HG03460 (cell line): ENCODE measurements at regions not wholly inside any gene's neighbourhood (a gene's known extent, or its start where the extent isn't known, plus 50 kb on each side); places are given as distances from the start of the nearest gene placed in this dataset.

Source experiments
- ATAC-seq: cut with Tn5 transposase; IDR thresholded peaks from one replicate; pipeline ENCODE4 v1.9.1; 2021; ENCODE audit not compliant: unreplicated experiment

- no peak for ATAC-seq
These were observed 149.1 kb upstream of the WDR11 start for GRCh38 chr10:120702032-120702431.

GRCh38 chr10:120705309-120705708, 145.9 kb upstream of the WDR11 start:
- ATAC-seq, result no peak

GRCh38 chr10:120710076-120710475, 141.1 kb upstream of the WDR11 start:
- no peak for ATAC-seq

GRCh38 chr10:120711860-120712259, 139.3 kb upstream of the WDR11 start:
- no peak for ATAC-seq

GRCh38 chr10:120713573-120714205, 137.5 kb upstream of the WDR11 start:
- ATAC-seq, result no peak

- ATAC-seq, result no peak
These were observed 136.0 kb upstream of the WDR11 start for GRCh38 chr10:120715171-120715570.

- ATAC-seq, result no peak
These were observed 131.8 kb upstream of the WDR11 start for GRCh38 chr10:120719333-120719732.

- no peak for ATAC-seq
These were observed 124.2 kb upstream of the WDR11 start for GRCh38 chr10:120727001-120727400.

GRCh38 chr10:120729547-120729946, 121.6 kb upstream of the WDR11 start:
- ATAC-seq, result no peak

GRCh38 chr10:120732067-120732466, 119.1 kb upstream of the WDR11 start:
- no peak for ATAC-seq

- no peak for ATAC-seq
These were observed 118.4 kb upstream of the WDR11 start for GRCh38 chr10:120732643-120733313.

- ATAC-seq, result no peak
These were observed 116.6 kb upstream of the WDR11 start for GRCh38 chr10:120734483-120735078.

- ATAC-seq, result no peak
These were observed 115.8 kb upstream of the WDR11 start for GRCh38 chr10:120735315-120735714.

- ATAC-seq, result peak; percentile 54
These were observed 115.3 kb upstream of the WDR11 start for GRCh38 chr10:120735773-120736371.

- ATAC-seq, result no peak
These were observed 114.8 kb upstream of the WDR11 start for GRCh38 chr10:120736377-120736776.

- no peak for ATAC-seq
These were observed 112.5 kb upstream of the WDR11 start for GRCh38 chr10:120738658-120739057.

- no peak for ATAC-seq
These were observed 109.8 kb upstream of the WDR11 start for GRCh38 chr10:120741396-120741795.

- ATAC-seq, result no peak
These were observed 108.8 kb upstream of the WDR11 start for GRCh38 chr10:120742373-120742772.

- ATAC-seq, result no peak
These were observed 107.1 kb upstream of the WDR11 start for GRCh38 chr10:120744040-120744439.

GRCh38 chr10:120746001-120746777, 105.0 kb upstream of the WDR11 start:
- ATAC-seq, result no peak

- no peak for ATAC-seq
These were observed 102.6 kb upstream of the WDR11 start for GRCh38 chr10:120748519-120748918.
